Astrocyte (in vitro differentiated cells and primary cell): ENCODE measurements at regions not wholly inside any gene's neighbourhood (a gene's known extent, or its start where the extent isn't known, plus 50 kb on each side); places are given as distances from the start of the nearest gene placed in this dataset.

ENCODE experiments used
- EZH2 ChIP-seq: IDR thresholded peaks from 2 replicates; pipeline ENCODE4 v1.6.1; 2012; ENCODE audit warnings: mild to moderate bottlenecking, low read length, inconsistent platforms; ENCODE audit not compliant: insufficient read depth
- TF ChIP-seq, protein P1 (sequence below): IDR thresholded peaks from 2 replicates; pipeline ENCODE4 v1.5.1; 2011; ENCODE audit warnings: low read depth, mild to moderate bottlenecking, inconsistent platforms, low read length, moderate library complexity; ENCODE audit not compliant: insufficient read depth

DNA sequence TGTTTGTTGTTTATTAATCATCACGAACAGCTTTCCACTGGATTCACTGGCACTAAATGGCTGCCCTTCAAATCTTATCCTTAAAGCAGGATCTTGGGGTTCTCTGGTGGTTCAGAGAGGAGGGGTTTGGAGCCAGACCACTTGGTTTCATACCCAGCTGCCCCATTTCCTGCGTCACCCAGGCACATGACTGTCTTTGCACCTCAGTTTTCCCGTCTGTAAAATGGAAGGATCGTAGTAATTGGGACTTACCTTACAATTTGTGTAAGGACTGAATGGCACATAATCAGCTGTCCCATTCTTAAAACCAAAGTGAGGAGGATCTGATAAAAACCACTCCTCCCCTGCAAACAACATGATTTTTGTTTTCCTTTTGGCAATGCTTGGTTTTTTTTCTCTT lies 318.3 kb downstream of the ZNF536 start:
- TF ChIP-seq, protein P1, sequence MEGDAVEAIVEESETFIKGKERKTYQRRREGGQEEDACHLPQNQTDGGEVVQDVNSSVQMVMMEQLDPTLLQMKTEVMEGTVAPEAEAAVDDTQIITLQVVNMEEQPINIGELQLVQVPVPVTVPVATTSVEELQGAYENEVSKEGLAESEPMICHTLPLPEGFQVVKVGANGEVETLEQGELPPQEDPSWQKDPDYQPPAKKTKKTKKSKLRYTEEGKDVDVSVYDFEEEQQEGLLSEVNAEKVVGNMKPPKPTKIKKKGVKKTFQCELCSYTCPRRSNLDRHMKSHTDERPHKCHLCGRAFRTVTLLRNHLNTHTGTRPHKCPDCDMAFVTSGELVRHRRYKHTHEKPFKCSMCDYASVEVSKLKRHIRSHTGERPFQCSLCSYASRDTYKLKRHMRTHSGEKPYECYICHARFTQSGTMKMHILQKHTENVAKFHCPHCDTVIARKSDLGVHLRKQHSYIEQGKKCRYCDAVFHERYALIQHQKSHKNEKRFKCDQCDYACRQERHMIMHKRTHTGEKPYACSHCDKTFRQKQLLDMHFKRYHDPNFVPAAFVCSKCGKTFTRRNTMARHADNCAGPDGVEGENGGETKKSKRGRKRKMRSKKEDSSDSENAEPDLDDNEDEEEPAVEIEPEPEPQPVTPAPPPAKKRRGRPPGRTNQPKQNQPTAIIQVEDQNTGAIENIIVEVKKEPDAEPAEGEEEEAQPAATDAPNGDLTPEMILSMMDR = no peak
- TF ChIP-seq EZH2 = no peak
